ENCODE measurements at regions not wholly inside any gene's neighbourhood (a gene's known extent, or its start where the extent isn't known, plus 50 kb on each side); places are given as distances from the start of the nearest gene placed in this dataset.
A peak's percentile ranks its signal among the peaks of the same experiment; 100 is the strongest.

GRCh38 chr2:2650608-2651375, 319.7 kb upstream of the MYT1L start:
- DNase-seq (ENCODE audit: low spot score in 2 of 2) = no peak
- H3K27ac ChIP-seq = no peak overlapping the region
- TF ChIP-seq CTCF (IDR thresholded peaks at IDR 0.05) = no peak
- TF ChIP-seq POLR2A (IDR thresholded peaks at IDR 0.05) = no peak
- no peak for TF ChIP-seq POLR2AphosphoS5 (IDR thresholded peaks at IDR 0.05)
- TF ChIP-seq EP300 (IDR thresholded peaks at IDR 0.05) = no peak
- no peaks in the 10 kb centered on the region for H3K36me3 ChIP-seq
- H3K27me3 ChIP-seq = peaks cover 7% of the 10 kb centered on the region
- H3K9me3 ChIP-seq = no peaks in the 10 kb centered on the region
- 90% methylated on average over 16 of the region's 20 CpGs for WGBS
- no peaks in the 10 kb centered on the region for H3K4me1 ChIP-seq
- no peak overlapping the region for H3K4me3 ChIP-seq

GRCh38 chr2:2649109-2650072, 318.3 kb upstream of the MYT1L start:
- no peak for TF ChIP-seq CTCF (IDR thresholded peaks at IDR 0.05)
- TF ChIP-seq POLR2A (IDR thresholded peaks at IDR 0.05) = no peak
- no peak for TF ChIP-seq EP300 (IDR thresholded peaks at IDR 0.05)
- no peak for TF ChIP-seq POLR2AphosphoS5 (IDR thresholded peaks at IDR 0.05)
- no peaks in the 10 kb centered on the region for H3K36me3 ChIP-seq
- H3K27ac ChIP-seq = no peak overlapping the region
- H3K9me3 ChIP-seq = no peaks in the 10 kb centered on the region
- H3K4me1 ChIP-seq = no peaks in the 10 kb centered on the region
- peak in 1 of 2 donors; percentile 39 for DNase-seq (ENCODE audit: low spot score in 2 of 2)
- 81% methylated on average over 35 of the region's 36 CpGs for WGBS
- peaks cover 10% of the 10 kb centered on the region for H3K27me3 ChIP-seq
- no peak overlapping the region for H3K4me3 ChIP-seq

- no peak overlapping the region for H3K27ac ChIP-seq
- H3K36me3 ChIP-seq = no peaks in the 10 kb centered on the region
- peaks cover 6% of the 10 kb centered on the region for H3K27me3 ChIP-seq
- H3K4me3 ChIP-seq = no peak overlapping the region
- no peak for TF ChIP-seq EP300 (IDR thresholded peaks at IDR 0.05)
- no peak for TF ChIP-seq CTCF (IDR thresholded peaks at IDR 0.05)
- TF ChIP-seq POLR2AphosphoS5 (IDR thresholded peaks at IDR 0.05) = no peak
- TF ChIP-seq POLR2A (IDR thresholded peaks at IDR 0.05) = no peak
- no peak for DNase-seq (ENCODE audit: low spot score in 2 of 2)
- H3K4me1 ChIP-seq = no peaks in the 10 kb centered on the region
- no peaks in the 10 kb centered on the region for H3K9me3 ChIP-seq
- 84% methylated on average over 8 of the region's 8 CpGs for WGBS
These were observed 317.0 kb upstream of the MYT1L start for GRCh38 chr2:2648094-2648493.

GRCh38 chr2:2647141-2647541, 316.1 kb upstream of the MYT1L start:
- H3K36me3 ChIP-seq = no peaks in the 10 kb centered on the region
- no peaks in the 10 kb centered on the region for H3K9me3 ChIP-seq
- no peaks in the 10 kb centered on the region for H3K4me1 ChIP-seq
- H3K4me3 ChIP-seq = no peak overlapping the region
- 63% methylated on average over 9 of the region's 9 CpGs for WGBS
- no peak for DNase-seq (ENCODE audit: low spot score in 2 of 2)
- H3K27me3 ChIP-seq = peaks cover 6% of the 10 kb centered on the region
- no peak for TF ChIP-seq POLR2AphosphoS5 (IDR thresholded peaks at IDR 0.05)
- no peak for TF ChIP-seq CTCF (IDR thresholded peaks at IDR 0.05)
- no peak for TF ChIP-seq POLR2A (IDR thresholded peaks at IDR 0.05)
- TF ChIP-seq EP300 (IDR thresholded peaks at IDR 0.05) = no peak
- H3K27ac ChIP-seq = no peak overlapping the region

Data from suprapubic skin (tissue), 4 donors.